IMR-90 (cell line): ENCODE measurements at regions not wholly inside any gene's neighbourhood (a gene's known extent, or its start where the extent isn't known, plus 50 kb on each side); places are given as distances from the start of the nearest gene placed in this dataset.

Experiments
- ATAC-seq: fragments of 200-7000 bp; cut with Tn5 transposase; 2 replicates; pipeline ENCODE4 v1.9.1; 2020; ENCODE audit warnings: low read depth, mild to moderate bottlenecking, moderate library complexity
- BruUV-seq: library from RNA; stranded (reverse); fragments of 400-500 nt; replicated peaks from 2 replicates; lab custom pipeline; 2021; lab: Mats Ljungman, UMichigan
- CTCF ChIA-PET: fragments of 300-600 bp; formaldehyde crosslinking; extraction: SDS; loops from one replicate; lab custom pipeline; 2021; ENCODE audit warnings: antibody characterized with exemption; lab: Yijun Ruan, JAX
- POLR2A ChIA-PET: fragments of 300-600 bp; sonication (Branson Sonifier 250); formaldehyde crosslinking; loops from one replicate; lab custom pipeline; 2022; ENCODE audit warnings: antibody characterized with exemption; ENCODE audit not compliant: unreplicated experiment; lab: Charles Lee
- DNase-seq: peaks from one replicate; pipeline ENCODE4 v3.0.0; 2013
- H2AFZ ChIP-seq: replicated peaks from 2 replicates; pipeline ENCODE3; 2013; ENCODE audit warnings: low read length, mild to moderate bottlenecking; ENCODE audit not compliant: poor library complexity
- H2AK5ac ChIP-seq: 2 replicates; pipeline ENCODE4 v1.6.1; 2013; ENCODE audit warnings: low read depth, low read length, inconsistent platforms
- H2AK9ac ChIP-seq: replicated peaks from 2 replicates; pipeline ENCODE3; 2013; ENCODE audit warnings: mild to moderate bottlenecking, low read depth, low read length, moderate library complexity; ENCODE audit not compliant: poor library complexity
- H2BK120ac ChIP-seq: 2 replicates; pipeline ENCODE4 v1.6.1; 2013; ENCODE audit warnings: low read depth, low read length, inconsistent platforms
- H2BK15ac ChIP-seq: 3 replicates; pipeline ENCODE4 v1.6.1; 2013; ENCODE audit warnings: low read depth, low read length, inconsistent platforms
- H2BK20ac ChIP-seq: 2 replicates; pipeline ENCODE4 v1.6.1; 2013; ENCODE audit warnings: low read depth, mild to moderate bottlenecking, inconsistent platforms, low read length, moderate library complexity
- H2BK5ac ChIP-seq: 2 replicates; pipeline ENCODE4 v1.6.1; 2013; ENCODE audit warnings: mild to moderate bottlenecking, low read depth, low read length, inconsistent platforms; ENCODE audit not compliant: poor library complexity, severe bottlenecking
- H3K14ac ChIP-seq: replicated peaks from 2 replicates; pipeline ENCODE4 v1.6.1; 2013; ENCODE audit warnings: low read depth, low read length, inconsistent platforms
- H3K18ac ChIP-seq: 2 replicates; pipeline ENCODE4 v1.6.1; 2013; ENCODE audit warnings: low read depth, low read length, control low read depth
- H3K23ac ChIP-seq: 2 replicates; pipeline ENCODE4 v1.6.1; 2013; ENCODE audit warnings: low read depth, low read length, inconsistent platforms
- H3K27ac ChIP-seq: 2 replicates; pipeline ENCODE4 v1.5.1; 2013; ENCODE audit warnings: mild to moderate bottlenecking, control low read depth, low read length; ENCODE audit not compliant: insufficient read depth
- H3K27me3 ChIP-seq: 2 replicates; pipeline ENCODE4 v1.6.1; 2013; ENCODE audit warnings: low read length; ENCODE audit not compliant: control insufficient read depth, insufficient read depth
- H3K36me3 ChIP-seq: 2 replicates; pipeline ENCODE4 v1.6.1; 2013; ENCODE audit warnings: low read length, mixed read lengths; ENCODE audit not compliant: control insufficient read depth, insufficient read depth
- H3K4ac ChIP-seq: 2 replicates; pipeline ENCODE4 v1.6.1; 2013; ENCODE audit warnings: low read depth, low read length, inconsistent platforms
- H3K4me1 ChIP-seq: 2 replicates; pipeline ENCODE4 v1.6.1; 2013; ENCODE audit warnings: low read length, mixed read lengths; ENCODE audit not compliant: control insufficient read depth, insufficient read depth
- H3K4me2 ChIP-seq: 2 replicates; pipeline ENCODE4 v1.6.1; 2013; ENCODE audit warnings: low read depth, mild to moderate bottlenecking, control low read depth, low read length, moderate library complexity
- H3K4me3 ChIP-seq: 2 replicates; pipeline ENCODE4 v1.5.1; 2013; ENCODE audit warnings: low read depth, mild to moderate bottlenecking, control low read depth, low read length, moderate library complexity; ENCODE audit not compliant: insufficient read depth
- H3K56ac ChIP-seq: 2 replicates; pipeline ENCODE4 v1.6.1; 2013; ENCODE audit warnings: low read length, inconsistent platforms; ENCODE audit not compliant: insufficient read depth; ENCODE audit errors: extremely low read depth
- H3K79me1 ChIP-seq, 2 experiments: 2 replicates each; pipeline ENCODE4 v1.6.1; 2013; ENCODE audit warnings: low read length in 2 of 2, inconsistent platforms in 1 of 2, low read depth in 1 of 2
- H3K9ac ChIP-seq: 2 replicates; pipeline ENCODE4 v1.6.1; 2013; ENCODE audit warnings: low read depth, low read length, control low read depth
- H3K9me1 ChIP-seq: 2 replicates; pipeline ENCODE4 v1.6.1; 2013; ENCODE audit warnings: low read length, inconsistent platforms; ENCODE audit not compliant: insufficient read depth
- H3K9me3 ChIP-seq: 2 replicates; pipeline ENCODE4 v1.6.1; 2013; ENCODE audit warnings: low read length; ENCODE audit not compliant: control insufficient read depth, insufficient read depth
- H4K20me1 ChIP-seq: 2 replicates; pipeline ENCODE4 v1.6.1; 2013; ENCODE audit warnings: low read length, inconsistent platforms; ENCODE audit not compliant: insufficient read depth
- H4K5ac ChIP-seq: 2 replicates; pipeline ENCODE4 v1.6.1; 2013; ENCODE audit warnings: mild to moderate bottlenecking, low read depth, low read length, control low read depth
- H4K8ac ChIP-seq, 2 experiments: 2 replicates each; pipeline ENCODE4 v1.6.1; 2013; ENCODE audit warnings: low read depth in 2 of 2, low read length in 2 of 2, control low read depth in 1 of 2, inconsistent platforms in 1 of 2
- H4K91ac ChIP-seq: 2 replicates; pipeline ENCODE4 v1.6.1; 2013; ENCODE audit warnings: low read depth, low read length, inconsistent platforms; ENCODE audit not compliant: insufficient read depth
- BHLHE40 ChIP-seq: fragments of 150-350 bp; IDR thresholded peaks from 2 replicates; pipeline ENCODE4 v1.6.1; 2016; ENCODE audit warnings: mild to moderate bottlenecking, low read depth, low read length
- CEBPB ChIP-seq: IDR thresholded peaks from 2 replicates; pipeline ENCODE4 v1.6.1; 2012; ENCODE audit warnings: low read depth, low read length, improper control_type of control experiment
- CHD1 ChIP-seq: IDR thresholded peaks from 2 replicates; pipeline ENCODE4 v1.6.1; 2012; ENCODE audit warnings: low read depth, low read length, improper control_type of control experiment
- MAZ ChIP-seq: IDR thresholded peaks from 2 replicates; pipeline ENCODE4 v1.6.1; 2012; ENCODE audit warnings: low read depth, mild to moderate bottlenecking, low read length, improper control_type of control experiment, moderate library complexity, borderline replicate concordance
- NFE2L2 ChIP-seq: fragments of 150-350 bp; IDR thresholded peaks from 2 replicates; pipeline ENCODE4 v1.6.1; 2016; ENCODE audit warnings: low read depth, mild to moderate bottlenecking, low read length
- POLR2A ChIP-seq: IDR thresholded peaks from 2 replicates; pipeline ENCODE4 v1.6.1; 2012; ENCODE audit warnings: mild to moderate bottlenecking, low read depth, low read length
- RCOR1 ChIP-seq: IDR thresholded peaks from 2 replicates; pipeline ENCODE4 v1.6.1; 2012; ENCODE audit warnings: mild to moderate bottlenecking, low read length, improper control_type of control experiment; ENCODE audit not compliant: insufficient replicate concordance
- RFX5 ChIP-seq: IDR thresholded peaks from 2 replicates; pipeline ENCODE4 v1.8.0; 2012; ENCODE audit warnings: low read depth, mild to moderate bottlenecking, low read length, moderate library complexity
- USF2 ChIP-seq: fragments of 150-350 bp; IDR thresholded peaks from 2 replicates; pipeline ENCODE4 v1.6.1; 2017; ENCODE audit warnings: mild to moderate bottlenecking, antibody characterized with exemption, low read length, low read depth
- WGBS, 2 experiments: methylation state at CpG; one replicate each; pipeline versions ENCODE4 v1.1.5 to v1.1.7; 2013; ENCODE audit warnings: missing lambda C conversion rate in 2 of 2; ENCODE audit not compliant: insufficient read length in 1 of 2; ENCODE audit errors: extremely low coverage in 2 of 2; 5-methylcytosine and 5-hydroxymethylcytosine counted together
- dilution Hi-C: fragments of 300-500 bp; cut with HindIII; formaldehyde crosslinking; loops from one replicate; pipeline ENCODE4 v1.14.3; 2018; ENCODE audit warnings: low sequenced_read_pairs; ENCODE audit not compliant: unreplicated experiment
- in situ Hi-C: fragments of 300-500 bp; cut with MboI; formaldehyde crosslinking; loops from 3 replicates; pipeline ENCODE4 v1.14.3; 2019; ENCODE audit warnings: low sequenced_read_pairs, inconsistent platforms, mixed read lengths
- intact Hi-C: fragments of 100-400 bp; cut with micrococcal nuclease; formaldehyde crosslinking; loops from 2 replicates; pipeline ENCODE4 v1.10.0; 2022

DNA sequence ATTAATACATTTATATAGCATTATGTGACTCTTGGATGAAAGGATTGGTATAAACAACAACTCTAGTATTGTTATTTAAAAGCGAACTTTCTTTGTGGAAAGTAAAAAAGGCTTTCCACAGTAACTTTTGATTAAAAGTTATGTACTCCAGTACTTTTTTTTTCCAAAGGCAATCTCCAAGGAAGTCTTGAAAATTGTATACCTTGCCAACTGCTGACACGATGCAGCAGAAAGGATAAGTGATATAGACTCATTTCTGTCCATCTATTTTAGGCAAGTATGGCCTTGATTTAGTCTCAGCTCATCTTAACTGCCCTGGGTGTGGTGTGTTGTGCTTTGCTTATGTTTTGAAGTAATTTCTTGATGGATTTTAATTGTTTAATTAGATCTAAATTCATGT is 79.7 kb downstream of the OTOL1 start:
- H3K14ac ChIP-seq, result no peak overlapping the region
- H4K20me1 ChIP-seq, result no peaks in the 10 kb centered on the region
- no peak overlapping the region for H3K4ac ChIP-seq
- H2AK5ac ChIP-seq, result no peak overlapping the region
- no peak overlapping the region for H2BK15ac ChIP-seq
- dilution Hi-C loops, result no loop called here
- intact Hi-C loops, result no loop called here
- no peaks in the 10 kb centered on the region for H3K4me1 ChIP-seq
- H3K9me3 ChIP-seq, result no peaks in the 10 kb centered on the region
- H3K56ac ChIP-seq, result no peak overlapping the region
- H3K27ac ChIP-seq, result no peak overlapping the region
- H3K4me3 ChIP-seq, result no peak overlapping the region
- no peak overlapping the region for H2BK5ac ChIP-seq
- TF ChIP-seq CEBPB, result no peak
- no peak for TF ChIP-seq MAZ
- no peak for TF ChIP-seq RFX5
- TF ChIP-seq POLR2A, result no peak
- no peak for TF ChIP-seq NFE2L2
- no peak for TF ChIP-seq RCOR1
- no peak for TF ChIP-seq USF2
- no peak for TF ChIP-seq BHLHE40
- no peak for TF ChIP-seq CHD1
- WGBS, 2 experiments, result no CpG with 5 or more reads among the region's 2 CpGs
- H2BK120ac ChIP-seq, result no peak overlapping the region
- no peak overlapping the region for H3K9ac ChIP-seq
- H2BK20ac ChIP-seq, result no peak overlapping the region
- CTCF ChIA-PET, result no interaction called here
- no peak for DNase-seq
- H4K5ac ChIP-seq, result no peak overlapping the region
- no peaks in the 10 kb centered on the region for H3K36me3 ChIP-seq
- no peak overlapping the region for H4K91ac ChIP-seq
- in situ Hi-C loops, result no loop called here
- H2AFZ ChIP-seq, result no peak overlapping the region
- no peak overlapping the region for H3K18ac ChIP-seq
- H3K9me1 ChIP-seq, result no peaks in the 10 kb centered on the region
- H3K23ac ChIP-seq, result no peak overlapping the region
- H2AK9ac ChIP-seq, result no peak overlapping the region
- no peaks in the 10 kb centered on the region for H3K27me3 ChIP-seq
- no peak overlapping the region for H3K4me2 ChIP-seq
- POLR2A ChIA-PET, result no interaction called here
- no TSS peak for BruUV-seq
- ATAC-seq, result no peak
- no peaks in the 10 kb centered on the region for H3K79me1 ChIP-seq
- no peak overlapping the region for H4K8ac ChIP-seq
